Esophagus muscularis mucosa (tissue), 4 donors: ENCODE measurements at regions not wholly inside any gene's neighbourhood (a gene's known extent, or its start where the extent isn't known, plus 50 kb on each side); places are given as distances from the start of the nearest gene placed in this dataset.

ENCODE experiments used
- DNase-seq: peaks from one replicate; pipeline ENCODE4 v3.0.0-alpha.2; 2017; ENCODE audit errors: extremely low spot score
- H3K27ac ChIP-seq, 4 donors: fragments of 200-600 bp; sonication (generic); replicated peaks in 1 of 4; 1 replicate in 3 of 4; 2 replicates in 1 of 4; pipeline ENCODE4 v1.5.1; 2016 to 2019; ENCODE audit warnings: mild to moderate bottlenecking in 1 of 4
- H3K27me3 ChIP-seq, 4 donors: fragments of 200-600 bp; sonication (generic); one replicate each; pipeline versions ENCODE4 v1.5.1 to v1.6.0; 2016 to 2019
- H3K36me3 ChIP-seq, 4 donors: fragments of 200-600 bp; sonication (generic); one replicate each; pipeline ENCODE4 v1.5.1; 2016 to 2019
- H3K4me1 ChIP-seq, 4 donors: fragments of 200-600 bp; sonication (generic); one replicate each; pipeline ENCODE4 v1.5.1; 2016 to 2019
- H3K4me3 ChIP-seq, 4 donors: fragments of 200-600 bp; sonication (generic); 1 replicate in 2 of 4; 2 replicates in 2 of 4; pipeline ENCODE4 v1.5.1; 2016 to 2019; ENCODE audit warnings: mild to moderate bottlenecking in 4 of 4, moderate library complexity in 1 of 4
- H3K9me3 ChIP-seq, 4 donors: fragments of 200-600 bp; sonication (generic); 1 replicate in 3 of 4; 2 replicates in 1 of 4; pipeline ENCODE4 v1.5.1; 2016 to 2019
- CTCF ChIP-seq, 3 experiments: fragments of 200-600 bp in 2 of 3; fragments of 450-650 bp in 1 of 3; sonication (generic) in 2 of 3; IDR thresholded peaks; one replicate each; pipeline ENCODE4 v1.5.1; 2017 to 2019; ENCODE audit warnings: antibody characterized with exemption in 3 of 3, mild to moderate bottlenecking in 2 of 3, moderate library complexity in 1 of 3
- EP300 ChIP-seq: sonication (generic); formaldehyde crosslinking; IDR thresholded peaks from one replicate; pipeline ENCODE4 v1.6.1; 2017; ENCODE audit warnings: antibody characterized with exemption
- POLR2A ChIP-seq: fragments of 450-650 bp; IDR thresholded peaks from one replicate; pipeline ENCODE4 v1.6.1; 2017; ENCODE audit warnings: antibody characterized with exemption, moderate library complexity, mild to moderate bottlenecking, low read depth
- POLR2AphosphoS5 ChIP-seq, 2 donors: sonication (generic); formaldehyde crosslinking; IDR thresholded peaks; one replicate each; pipeline ENCODE4 v1.6.1; 2017; ENCODE audit warnings: antibody characterized with exemption in 2 of 2
- WGBS: methylation state at CpG from one replicate; pipeline ENCODE4 v1.1.5; 2018; 5-methylcytosine and 5-hydroxymethylcytosine counted together
- intact Hi-C: fragments of 100-400 bp; cut with DNase I; formaldehyde crosslinking; loops from one replicate; pipeline ENCODE4 v1.15.1; 2023

DNA sequence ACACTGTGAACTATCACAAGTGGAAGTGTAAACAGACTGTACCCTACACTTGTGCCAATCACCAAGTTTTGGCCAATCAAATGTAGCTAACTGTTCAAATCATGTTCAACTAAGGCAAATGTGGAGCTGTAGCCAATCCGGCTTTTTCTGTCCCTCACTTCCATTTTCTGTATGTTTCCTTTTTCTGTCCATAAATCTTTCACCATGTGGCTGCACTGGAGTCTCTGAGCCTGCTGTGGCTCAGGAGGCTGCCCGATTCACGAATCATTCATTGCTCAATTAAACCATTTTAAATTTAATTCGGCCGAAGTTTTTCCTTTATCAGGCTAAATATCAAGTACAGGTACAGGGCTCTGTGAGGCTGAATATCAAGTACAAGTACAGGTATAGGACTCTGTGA is 216.5 kb downstream of the RFC3 start:
- intact Hi-C loops: no loop called here
- no peak for DNase-seq
- no peak overlapping the region for H3K27ac ChIP-seq
- H3K4me3 ChIP-seq: no peak overlapping the region
- TF ChIP-seq POLR2AphosphoS5 (IDR thresholded peaks at IDR 0.05): no peak
- no peak for TF ChIP-seq POLR2A
- TF ChIP-seq CTCF (IDR thresholded peaks at IDR 0.05): no peak
- no peak for TF ChIP-seq EP300
- no peaks in the 10 kb centered on the region for H3K36me3 ChIP-seq
- WGBS: 86% methylated on average over 5 of the region's 5 CpGs
- H3K4me1 ChIP-seq: no peaks in the 10 kb centered on the region
- no peaks in the 10 kb centered on the region for H3K27me3 ChIP-seq
- H3K9me3 ChIP-seq: no peaks in the 10 kb centered on the region

GRCh38 chr13:34035178-34035577 is 217.2 kb downstream of the RFC3 start:
- WGBS: 91% methylated on average over 4 of the region's 4 CpGs
- Histone ChIP-seq H3K27me3 (no peaks in the 10 kb centered on the region), H3K4me3 (no peak overlapping the region), H3K4me1 (no peaks in the 10 kb centered on the region), H3K36me3 (no peaks in the 10 kb centered on the region), H3K9me3 (no peaks in the 10 kb centered on the region), H3K27ac (no peak overlapping the region)
- DNase-seq: no peak
- intact Hi-C loops: no loop called here
- TF ChIP-seq POLR2A (no peak), POLR2AphosphoS5 (IDR thresholded peaks at IDR 0.05) (no peak), CTCF (IDR thresholded peaks at IDR 0.05) (no peak), EP300 (no peak)

DNA sequence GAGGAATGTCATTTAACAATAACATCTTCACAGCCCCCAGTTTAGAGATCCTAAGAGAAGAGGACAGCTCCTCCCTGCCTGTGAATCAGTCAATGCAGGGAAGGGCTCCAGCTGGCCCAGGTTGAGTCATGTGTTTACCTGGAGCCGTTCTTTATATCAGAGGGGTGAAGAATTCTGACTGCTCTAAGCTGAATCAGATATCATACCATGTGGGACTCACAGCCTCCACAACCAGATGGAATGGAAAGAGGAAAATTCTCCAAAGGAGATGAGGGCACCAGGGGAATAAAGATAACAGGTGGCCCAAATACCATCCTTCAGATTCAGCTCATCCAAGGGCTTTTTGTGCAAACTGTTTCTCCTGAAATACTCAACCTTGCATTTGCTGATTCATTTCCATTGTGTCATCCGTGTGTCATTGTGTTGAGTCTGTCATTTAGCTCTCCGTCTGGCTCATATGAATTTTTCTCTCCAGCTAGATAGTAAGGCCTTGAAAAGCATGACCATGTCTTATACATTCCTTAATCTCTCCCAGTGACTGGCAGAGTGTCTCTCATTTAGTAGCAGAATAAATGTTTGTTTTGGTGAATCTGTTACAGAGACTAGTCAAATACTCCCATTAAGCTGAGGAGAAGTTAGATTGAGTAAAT is 217.9 kb downstream of the RFC3 start:
- Histone ChIP-seq H3K27ac (no peak overlapping the region), H3K27me3 (no peaks in the 10 kb centered on the region), H3K9me3 (no peaks in the 10 kb centered on the region), H3K4me1 (no peaks in the 10 kb centered on the region), H3K4me3 (no peak overlapping the region), H3K36me3 (no peaks in the 10 kb centered on the region)
- intact Hi-C loops: no loop called here
- TF ChIP-seq CTCF (IDR thresholded peaks at IDR 0.05) (no peak), POLR2AphosphoS5 (IDR thresholded peaks at IDR 0.05) (no peak), POLR2A (no peak), EP300 (no peak)
- 88% methylated on average over 3 of the region's 3 CpGs for WGBS
- no peak for DNase-seq

DNA sequence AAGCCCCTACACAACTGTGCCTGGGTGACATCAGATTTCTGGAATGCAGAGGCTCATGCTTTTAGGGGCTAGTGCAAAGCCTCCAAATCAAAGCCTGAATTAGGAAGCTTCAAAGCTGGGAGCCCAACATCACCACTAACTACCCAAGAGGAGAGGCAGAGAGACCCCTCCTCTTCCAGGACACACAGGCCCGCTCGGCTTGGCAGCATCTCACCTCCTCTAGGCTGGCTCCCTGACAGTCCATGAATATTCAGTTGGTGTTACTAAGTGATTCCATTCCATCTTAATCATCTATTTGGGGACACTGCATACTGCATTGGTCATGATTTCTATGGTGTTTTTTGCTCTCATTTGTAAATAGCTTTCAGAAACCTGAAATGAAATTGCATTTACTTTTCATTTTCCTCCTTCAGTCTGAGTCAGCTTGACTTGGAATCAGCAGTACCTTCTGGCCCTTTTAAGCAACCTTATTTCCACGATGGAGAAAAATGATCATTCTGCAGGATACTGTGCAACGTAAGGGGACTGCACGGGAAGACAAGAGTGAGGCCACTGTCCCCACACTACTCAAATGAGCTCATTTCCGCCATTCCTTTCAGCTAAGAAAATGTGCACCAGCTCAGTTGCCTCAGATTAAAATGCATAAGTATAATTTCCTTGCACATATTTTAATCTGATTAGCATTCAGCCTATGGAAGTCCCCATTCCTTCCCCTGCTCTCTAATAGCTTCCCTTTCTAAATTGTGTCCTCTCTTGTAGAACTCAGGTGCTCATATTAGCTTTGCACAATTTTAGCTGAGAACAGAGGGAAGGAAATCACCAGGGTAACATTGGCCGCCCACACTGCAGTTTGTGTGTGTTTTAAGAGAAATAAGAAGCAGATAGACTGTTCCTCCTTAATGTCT is 219.9 kb downstream of the RFC3 start:
- DNase-seq: no peak
- no peak overlapping the region for H3K4me3 ChIP-seq
- TF ChIP-seq CTCF (IDR thresholded peaks at IDR 0.05) (no peak), POLR2AphosphoS5 (IDR thresholded peaks at IDR 0.05) (no peak), POLR2A (no peak), EP300 (no peak)
- H3K27me3 ChIP-seq: no peaks in the 10 kb centered on the region
- H3K4me1 ChIP-seq: no peaks in the 10 kb centered on the region
- H3K27ac ChIP-seq: no peak overlapping the region
- H3K9me3 ChIP-seq: no peaks in the 10 kb centered on the region
- WGBS: 95% methylated on average over 7 of the region's 7 CpGs
- H3K36me3 ChIP-seq: no peaks in the 10 kb centered on the region
- intact Hi-C loops: no loop called here
